ENCODE measurements at regions not wholly inside any gene's neighbourhood (a gene's known extent, or its start where the extent isn't known, plus 50 kb on each side); places are given as distances from the start of the nearest gene placed in this dataset.

DNA sequence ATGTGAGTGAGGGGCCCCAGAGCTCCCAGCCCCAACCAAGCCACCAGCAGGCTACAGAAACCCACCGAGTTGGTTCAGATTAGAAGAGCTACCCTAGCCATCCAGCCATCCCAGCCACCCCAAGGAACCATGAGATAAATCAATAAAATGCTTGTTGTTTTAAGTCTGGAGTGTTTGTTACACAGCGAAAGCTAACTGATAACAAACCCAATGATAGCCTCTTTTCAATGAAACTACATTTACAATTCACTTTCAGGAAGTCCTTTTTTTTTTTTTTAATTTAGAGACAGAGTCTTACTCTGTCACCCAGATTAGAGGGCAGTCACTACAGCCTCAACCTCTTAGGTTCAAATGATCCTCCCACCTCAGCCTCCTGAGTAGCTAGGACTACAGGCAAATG, 215.0 kb upstream of the ZFHX3 start:
- DNase-seq (ENCODE audit: low read depth) = no peak

- no peak for DNase-seq (ENCODE audit: low read depth)
These were observed 207.1 kb upstream of the ZFHX3 start for GRCh38 chr16:73255031-73255430.

- no peak for DNase-seq (ENCODE audit: low read depth)
These were observed 206.1 kb upstream of the ZFHX3 start for GRCh38 chr16:73253922-73254480.

DNA sequence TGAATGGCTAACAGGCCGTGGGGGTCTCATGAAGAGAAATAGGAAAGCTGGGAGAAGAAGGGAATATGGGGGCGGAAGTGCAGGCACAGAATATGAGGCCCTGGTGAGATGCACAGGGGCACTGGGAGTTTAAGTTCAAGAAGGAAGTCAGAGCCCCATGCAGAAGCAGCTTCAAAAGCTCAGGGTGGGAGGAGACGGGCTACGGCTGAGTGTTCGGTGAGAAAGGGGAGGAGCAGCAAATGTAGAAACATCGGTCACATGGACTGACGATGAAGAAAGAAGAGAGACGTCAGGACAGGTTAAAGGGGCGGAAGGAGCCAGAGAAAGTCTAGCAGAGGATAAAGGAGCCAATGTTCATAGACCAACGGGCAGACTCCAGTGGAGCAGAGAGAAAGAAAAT, 204.5 kb upstream of the ZFHX3 start:
- DNase-seq (ENCODE audit: low read depth) = no peak

DNA sequence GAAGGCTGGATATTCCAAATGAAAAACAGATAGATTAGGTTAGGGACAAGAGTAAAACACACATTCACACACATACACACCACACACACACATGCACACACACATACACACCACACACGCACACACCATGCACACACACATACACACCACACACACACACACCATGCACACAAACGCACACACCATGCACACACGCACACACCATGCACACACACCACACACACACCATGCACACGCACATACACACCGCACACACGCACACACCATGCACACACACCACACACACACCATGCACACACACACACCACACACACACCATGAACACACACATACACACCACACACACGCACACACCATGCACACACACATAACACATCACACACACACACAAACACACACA, 203.7 kb upstream of the ZFHX3 start:
- DNase-seq (ENCODE audit: low read depth) = no peak

GRCh38 chr16:73248316-73248715, 200.4 kb upstream of the ZFHX3 start:
- no peak for DNase-seq (ENCODE audit: low read depth)

DNA sequence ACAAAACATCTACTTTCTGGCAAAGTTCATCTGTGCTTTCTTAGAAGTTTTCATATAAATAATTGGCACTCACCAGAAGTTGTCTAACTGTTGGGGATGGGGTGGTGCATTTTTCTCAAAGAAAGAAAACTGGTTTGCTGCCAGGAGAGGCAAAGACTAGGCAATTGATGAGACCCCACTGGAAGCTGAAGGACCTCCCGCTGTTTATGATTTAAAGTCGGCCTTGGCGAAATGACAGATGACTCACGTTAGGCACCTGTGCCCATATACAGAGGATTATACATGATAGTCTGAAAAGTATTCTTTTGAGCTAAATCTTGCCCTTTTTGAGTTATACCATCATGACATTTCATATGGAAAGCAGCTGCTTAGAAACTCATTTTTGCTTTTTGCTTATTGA, 193.0 kb upstream of the ZFHX3 start:
- no peak for DNase-seq (ENCODE audit: low read depth)

GRCh38 chr16:73237601-73238000, 189.7 kb upstream of the ZFHX3 start:
- no peak for DNase-seq (ENCODE audit: low read depth)

DNA sequence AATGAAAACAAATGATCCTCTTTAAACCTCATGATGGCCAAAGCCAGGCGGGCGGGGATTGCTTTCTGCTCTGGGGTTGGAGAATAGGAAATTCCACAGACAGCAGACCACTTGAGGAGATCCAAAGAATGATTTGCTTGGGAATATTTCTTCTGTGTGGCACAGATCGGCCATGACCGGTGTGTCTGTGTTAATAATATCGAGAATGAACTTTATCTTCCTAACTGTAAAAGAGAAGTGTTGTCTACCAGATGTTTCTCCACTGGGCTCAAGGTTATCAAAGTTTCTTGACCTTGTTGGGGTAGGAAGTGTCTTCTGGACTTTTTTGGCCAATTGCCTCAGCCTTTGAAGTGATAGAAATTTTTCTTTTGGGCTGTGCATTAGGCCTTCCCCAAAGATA, 186.6 kb upstream of the ZFHX3 start:
- no peak for DNase-seq (ENCODE audit: low read depth)

DNA sequence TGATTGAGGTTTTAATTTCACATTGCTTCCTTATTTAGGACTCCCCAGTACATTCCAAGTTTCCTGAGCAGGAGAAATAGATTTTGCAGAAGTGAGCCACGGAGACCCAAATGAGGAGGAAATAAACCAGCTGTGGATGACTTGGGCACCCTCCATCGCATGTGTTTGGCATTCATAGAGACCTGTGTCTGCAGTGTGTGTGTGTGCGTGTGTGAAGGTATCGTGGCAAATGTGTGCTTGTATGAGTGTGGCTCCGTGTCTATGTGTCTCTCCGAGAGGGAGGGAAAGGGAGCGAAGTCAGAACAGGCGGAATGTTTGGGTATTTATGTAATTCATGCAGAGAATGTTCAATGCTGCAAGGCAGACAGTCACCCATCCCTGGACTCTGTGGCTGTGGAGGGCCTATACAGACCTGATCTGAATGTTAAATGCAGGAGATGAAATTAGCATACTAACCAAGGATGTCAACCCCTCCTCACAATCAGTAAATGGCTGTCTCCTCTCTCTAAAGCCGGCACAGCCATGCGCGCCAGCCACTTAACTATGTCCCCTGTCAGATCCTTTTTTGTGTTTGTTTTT, 186.0 kb upstream of the ZFHX3 start:
- no peak for DNase-seq (ENCODE audit: low read depth)

DNA sequence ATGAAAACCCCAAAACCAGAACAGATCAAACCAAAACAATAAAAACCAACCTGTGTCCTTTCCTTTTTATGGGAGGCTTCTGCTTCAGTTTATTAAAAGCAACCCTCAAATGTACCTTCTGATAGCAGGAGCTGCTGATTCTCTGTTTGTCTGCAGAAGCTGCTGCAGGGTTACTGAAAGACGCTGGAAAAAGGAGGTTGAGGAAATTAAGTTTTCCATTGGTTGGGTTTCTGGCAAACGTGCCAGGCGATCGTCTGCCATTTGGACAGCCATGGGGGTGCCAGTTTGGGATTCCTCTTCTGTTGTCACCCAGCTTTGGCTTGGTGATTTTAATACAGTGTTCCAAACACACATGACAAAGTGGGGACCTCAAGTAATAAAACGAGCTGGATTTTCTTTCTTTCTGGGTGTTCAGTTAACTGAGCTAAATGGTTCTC, 185.4 kb upstream of the ZFHX3 start:
- no peak for DNase-seq (ENCODE audit: low read depth)

DNA sequence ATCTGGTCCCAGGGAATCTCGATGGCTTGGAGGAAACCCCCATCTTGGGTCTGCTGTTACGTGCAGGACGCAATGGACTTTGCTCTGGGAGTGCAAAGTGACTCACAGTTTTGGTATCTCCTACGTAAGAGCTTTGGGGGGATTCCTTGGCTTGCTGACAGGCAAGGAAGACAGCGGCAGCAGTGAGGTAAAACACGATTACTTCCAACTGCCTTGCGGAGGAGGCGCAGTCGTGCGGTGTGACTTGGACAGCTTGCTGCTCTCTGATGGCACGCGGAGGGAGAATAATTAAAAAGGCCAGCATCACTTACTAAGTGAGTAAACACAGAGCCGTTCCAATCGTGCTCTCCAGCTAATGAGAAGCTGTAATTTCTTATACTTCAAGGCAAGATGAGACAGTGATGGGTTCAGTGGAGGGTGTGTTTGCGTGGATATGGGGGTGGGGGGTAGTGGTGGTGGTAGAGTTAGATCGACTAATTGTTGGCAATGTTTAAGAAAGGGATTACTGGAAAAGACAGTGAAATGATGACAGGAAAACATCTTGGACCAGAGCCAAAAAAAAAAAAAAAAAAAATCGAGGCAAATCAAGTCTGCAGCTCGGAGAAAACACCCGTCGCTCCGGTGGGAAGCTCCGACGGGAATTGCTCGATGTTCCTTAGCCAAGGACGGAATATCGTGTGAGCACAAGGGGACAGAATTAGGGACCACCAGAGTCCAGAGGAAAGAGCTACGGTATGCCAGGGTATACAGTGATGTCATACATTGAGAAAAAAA, 184.8 kb upstream of the ZFHX3 start:
- DNase-seq (ENCODE audit: low read depth) = peak; percentile 96

DNA sequence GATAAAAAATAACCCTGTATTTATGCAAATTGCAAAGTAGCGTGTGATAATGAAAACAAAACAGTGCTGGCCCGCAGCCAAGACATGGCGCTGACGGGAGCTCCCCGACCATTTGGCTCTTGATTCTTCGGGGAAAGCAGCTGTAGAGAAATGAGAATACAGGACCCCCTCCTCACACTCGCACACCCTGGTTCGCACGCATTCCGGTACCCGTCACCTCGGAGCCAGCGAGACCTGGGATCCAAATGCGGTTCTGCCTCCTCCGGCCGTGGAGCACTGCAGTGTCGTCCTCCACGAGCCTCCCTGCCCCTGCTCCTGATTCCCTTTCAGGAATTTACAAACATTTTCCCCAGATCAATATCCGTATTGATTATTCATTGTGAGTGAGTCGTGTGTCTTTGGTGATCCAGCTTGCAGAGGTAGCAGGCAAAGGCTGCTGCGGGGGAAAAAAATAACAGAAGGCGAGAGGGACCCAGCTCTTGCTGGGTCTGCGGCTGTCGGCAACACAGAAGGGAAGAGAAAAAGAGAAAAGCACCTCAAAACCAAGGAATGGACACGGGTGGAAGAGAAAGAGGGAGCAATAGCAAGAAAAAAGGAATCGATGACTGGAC, 184.1 kb upstream of the ZFHX3 start:
- no peak for DNase-seq (ENCODE audit: low read depth)

DNA sequence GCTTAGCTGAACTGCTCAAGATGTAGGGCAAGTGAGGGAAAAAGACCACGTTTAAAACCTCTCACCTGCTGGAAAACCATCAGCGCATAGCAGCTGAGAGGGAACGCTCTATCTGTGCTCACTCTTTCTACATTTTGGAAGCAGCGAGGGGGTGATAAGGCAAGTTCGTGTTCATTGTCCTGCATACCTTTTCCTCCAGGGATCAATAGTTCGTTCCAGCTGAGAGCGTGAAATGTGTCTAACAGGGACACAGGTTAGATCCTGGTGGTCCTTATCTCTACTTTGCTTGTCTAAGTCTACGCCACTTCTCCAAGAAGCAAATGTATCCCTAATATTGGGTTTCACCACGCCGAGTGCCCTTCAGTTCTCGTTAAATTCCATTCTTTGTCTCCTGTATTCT, 183.5 kb upstream of the ZFHX3 start:
- no peak for DNase-seq (ENCODE audit: low read depth)

- DNase-seq (ENCODE audit: low read depth) = no peak
These were observed 182.7 kb upstream of the ZFHX3 start for GRCh38 chr16:73230651-73231050.

GRCh38 chr16:73228649-73229048, 180.7 kb upstream of the ZFHX3 start:
- peak; percentile 84 for DNase-seq (ENCODE audit: low read depth)

DNA sequence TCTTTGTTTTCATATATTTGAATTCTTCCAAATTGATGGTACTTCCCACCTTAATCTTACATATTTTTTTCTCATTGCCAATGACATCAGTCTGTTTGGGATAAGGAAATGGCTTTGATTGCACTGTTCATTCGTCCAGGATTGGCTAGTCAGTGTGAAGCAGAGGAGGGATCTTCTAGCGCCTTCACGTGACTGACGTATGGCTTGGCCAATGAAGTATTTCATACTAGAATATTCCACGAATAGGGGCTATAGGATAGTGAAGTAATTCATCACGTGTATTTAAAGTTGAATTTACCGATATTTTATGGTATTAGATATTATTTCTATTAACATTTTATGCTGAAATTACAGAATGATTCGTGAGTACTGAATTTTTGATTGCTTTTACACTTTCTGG, 178.7 kb upstream of the ZFHX3 start:
- no peak for DNase-seq (ENCODE audit: low read depth)

DNA sequence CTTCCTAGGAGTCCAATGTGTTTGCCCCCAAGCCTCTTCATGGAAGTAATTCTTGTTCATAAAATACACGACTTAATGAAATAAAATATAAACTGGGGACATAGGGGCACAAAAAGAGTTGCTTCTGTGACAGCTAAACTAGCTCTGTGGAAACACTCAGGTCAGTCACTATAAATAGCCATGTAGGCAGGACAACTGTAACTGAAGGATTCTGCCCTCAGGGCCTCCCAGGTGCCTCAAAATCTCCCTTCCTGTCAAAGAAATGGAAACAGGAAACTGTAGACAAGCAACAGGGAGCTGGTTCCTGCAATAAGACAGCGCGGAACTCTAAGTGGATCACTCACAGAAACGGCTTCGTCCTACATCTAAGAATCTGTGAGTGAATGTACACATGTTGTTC, 178.1 kb upstream of the ZFHX3 start:
- no peak for DNase-seq (ENCODE audit: low read depth)

DNA sequence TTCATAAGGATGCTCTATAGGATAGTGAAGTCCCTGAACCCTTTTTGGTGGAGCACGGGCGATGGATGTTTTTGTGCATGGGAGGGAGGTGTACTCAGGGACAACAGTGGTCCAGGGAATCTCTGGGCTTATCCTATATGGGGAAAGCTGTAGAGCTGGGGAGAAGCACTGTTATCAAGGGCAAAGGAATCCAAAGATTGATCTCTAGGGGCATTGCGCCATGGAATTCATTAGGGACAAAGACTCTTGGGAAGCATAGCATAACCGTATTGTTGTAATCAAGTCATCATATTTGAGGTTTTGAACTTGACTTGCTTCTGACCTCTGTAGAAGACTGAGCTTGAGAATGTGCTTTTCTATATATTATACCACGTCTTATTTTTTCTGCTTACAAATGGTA, 172.9 kb upstream of the ZFHX3 start:
- no peak for DNase-seq (ENCODE audit: low read depth)

GRCh38 chr16:73219176-73219575, 171.2 kb upstream of the ZFHX3 start:
- DNase-seq (ENCODE audit: low read depth) = no peak

DNA sequence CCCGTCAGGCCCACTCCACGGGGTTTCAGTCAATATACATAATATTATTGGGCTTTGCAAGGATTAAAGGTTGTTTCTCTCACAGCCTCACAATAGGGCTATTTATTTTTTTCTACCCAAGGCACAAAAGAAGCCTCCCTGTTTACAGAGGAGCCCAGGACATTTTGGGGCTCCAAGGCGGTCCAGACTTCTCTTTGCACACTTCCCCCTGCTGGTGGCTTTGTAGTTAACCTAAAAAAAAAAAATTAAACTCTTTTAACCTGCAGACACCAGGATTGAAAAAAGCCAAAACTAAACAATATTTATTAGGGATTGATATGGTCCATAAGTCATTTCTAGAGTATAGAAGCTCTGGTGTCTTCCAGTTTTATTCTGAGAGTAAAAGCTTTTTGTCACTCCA, 169.7 kb upstream of the ZFHX3 start:
- DNase-seq (ENCODE audit: low read depth) = no peak

DNA sequence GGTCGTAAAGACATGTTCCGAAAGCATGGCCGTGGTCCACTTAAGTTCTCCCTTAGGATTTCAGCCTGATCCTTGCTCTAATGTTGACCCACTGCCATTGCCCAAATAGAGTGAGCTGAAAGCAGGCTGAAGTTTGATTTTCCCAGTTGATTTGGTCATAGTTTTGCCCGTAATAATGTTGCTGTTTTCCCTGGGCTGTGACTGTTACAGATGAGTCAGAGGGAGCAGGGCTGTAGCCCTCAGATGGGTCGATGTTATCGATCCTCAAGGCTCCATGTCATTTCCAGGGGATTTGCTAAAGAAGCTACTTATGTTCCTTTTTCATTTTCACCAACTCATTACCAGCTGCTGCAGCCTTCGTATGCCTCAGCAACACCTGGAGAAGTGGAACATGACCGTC, 169.0 kb upstream of the ZFHX3 start:
- peak; percentile 13 for DNase-seq (ENCODE audit: low read depth)

- peak; percentile 36 for DNase-seq (ENCODE audit: low read depth)
These were observed 167.9 kb upstream of the ZFHX3 start for GRCh38 chr16:73215678-73216377.
